ENCODE measurements at regions not wholly inside any gene's neighbourhood (a gene's known extent, or its start where the extent isn't known, plus 50 kb on each side); places are given as distances from the start of the nearest gene placed in this dataset.

DNA sequence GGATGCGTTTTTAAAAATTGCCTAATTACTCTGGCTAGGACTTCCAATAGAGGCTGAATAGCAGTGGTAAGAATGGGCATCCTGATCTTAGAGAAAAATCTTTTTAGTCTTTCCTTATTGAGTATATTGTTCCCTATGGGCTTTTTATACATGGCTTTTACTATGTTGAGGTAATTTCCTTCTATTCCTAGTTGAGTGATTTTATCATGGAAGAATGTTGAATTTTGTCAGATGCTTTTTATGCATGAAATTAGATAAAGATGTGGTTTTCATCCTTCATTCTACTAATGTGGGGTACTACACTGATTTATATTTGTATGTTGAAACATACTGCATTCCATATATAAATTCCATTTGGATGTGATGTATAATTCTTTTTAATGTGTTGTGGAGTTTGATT is 2673.8 kb downstream of the PCDH9 start:
- no peak overlapping the region for H3K4me3 ChIP-seq (ENCODE audit: control insufficient read depth, low read depth, low read length)
- TF ChIP-seq, protein P1, sequence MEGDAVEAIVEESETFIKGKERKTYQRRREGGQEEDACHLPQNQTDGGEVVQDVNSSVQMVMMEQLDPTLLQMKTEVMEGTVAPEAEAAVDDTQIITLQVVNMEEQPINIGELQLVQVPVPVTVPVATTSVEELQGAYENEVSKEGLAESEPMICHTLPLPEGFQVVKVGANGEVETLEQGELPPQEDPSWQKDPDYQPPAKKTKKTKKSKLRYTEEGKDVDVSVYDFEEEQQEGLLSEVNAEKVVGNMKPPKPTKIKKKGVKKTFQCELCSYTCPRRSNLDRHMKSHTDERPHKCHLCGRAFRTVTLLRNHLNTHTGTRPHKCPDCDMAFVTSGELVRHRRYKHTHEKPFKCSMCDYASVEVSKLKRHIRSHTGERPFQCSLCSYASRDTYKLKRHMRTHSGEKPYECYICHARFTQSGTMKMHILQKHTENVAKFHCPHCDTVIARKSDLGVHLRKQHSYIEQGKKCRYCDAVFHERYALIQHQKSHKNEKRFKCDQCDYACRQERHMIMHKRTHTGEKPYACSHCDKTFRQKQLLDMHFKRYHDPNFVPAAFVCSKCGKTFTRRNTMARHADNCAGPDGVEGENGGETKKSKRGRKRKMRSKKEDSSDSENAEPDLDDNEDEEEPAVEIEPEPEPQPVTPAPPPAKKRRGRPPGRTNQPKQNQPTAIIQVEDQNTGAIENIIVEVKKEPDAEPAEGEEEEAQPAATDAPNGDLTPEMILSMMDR (conservative IDR thresholded peaks at IDR 0.05; ENCODE audit: control insufficient read depth, insufficient read depth, low read depth, low read length) = no peak
- no peak for DNase-seq (ENCODE audit: low read depth)

DNA sequence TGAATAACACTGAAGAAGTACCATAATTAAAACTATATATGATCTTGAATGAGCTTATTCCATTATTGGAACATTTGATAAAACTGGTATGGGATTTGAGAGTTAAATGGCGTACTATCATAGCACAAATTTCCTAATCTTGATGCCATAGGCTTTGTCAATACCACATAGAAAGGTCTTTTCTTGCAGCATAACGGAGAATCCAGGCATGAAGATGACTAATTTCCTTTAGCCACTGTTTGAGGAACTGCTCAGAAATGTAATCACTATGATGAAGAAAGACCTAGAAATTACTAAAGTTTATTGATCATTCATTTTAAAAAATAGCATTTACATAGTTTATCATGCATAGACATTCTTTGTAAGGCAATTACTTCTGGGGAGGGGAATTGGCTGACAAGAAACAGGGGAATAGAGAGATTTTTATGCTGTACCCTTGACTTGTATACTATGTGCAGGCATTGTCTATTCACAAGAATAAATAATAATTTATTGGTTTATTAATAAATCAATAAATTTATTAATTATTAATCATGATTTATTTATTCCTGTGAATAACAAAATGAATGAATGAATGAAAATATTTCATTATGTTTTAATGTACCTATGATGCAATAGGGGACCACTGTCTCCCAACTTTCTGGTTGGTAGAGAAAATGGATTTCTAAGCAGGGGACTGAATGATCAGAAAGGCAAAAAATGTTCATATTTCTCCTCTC is 2676.6 kb downstream of the PCDH9 start:
- TF ChIP-seq, protein P1 (conservative IDR thresholded peaks at IDR 0.05; ENCODE audit: control insufficient read depth, insufficient read depth, low read depth, low read length) = no peak
- peak; percentile 30 for DNase-seq (ENCODE audit: low read depth)
- no peak overlapping the region for H3K4me3 ChIP-seq (ENCODE audit: control insufficient read depth, low read depth, low read length)

GRCh38 chr13:64551755-64552154 is 2678.4 kb downstream of the PCDH9 start:
- peak; percentile 89 for DNase-seq (ENCODE audit: low read depth)
- H3K4me3 ChIP-seq (ENCODE audit: control insufficient read depth, low read depth, low read length) = no peak overlapping the region
- TF ChIP-seq, protein P1 (conservative IDR thresholded peaks at IDR 0.05; ENCODE audit: control insufficient read depth, insufficient read depth, low read depth, low read length) = no peak

- DNase-seq (ENCODE audit: low read depth) = peak; percentile 22
- TF ChIP-seq, protein P1 (conservative IDR thresholded peaks at IDR 0.05; ENCODE audit: control insufficient read depth, insufficient read depth, low read depth, low read length) = no peak
- H3K4me3 ChIP-seq (ENCODE audit: control insufficient read depth, low read depth, low read length) = no peak overlapping the region
Observed at GRCh38 chr13:64546371-64546770, 2683.8 kb downstream of the PCDH9 start.

DNA sequence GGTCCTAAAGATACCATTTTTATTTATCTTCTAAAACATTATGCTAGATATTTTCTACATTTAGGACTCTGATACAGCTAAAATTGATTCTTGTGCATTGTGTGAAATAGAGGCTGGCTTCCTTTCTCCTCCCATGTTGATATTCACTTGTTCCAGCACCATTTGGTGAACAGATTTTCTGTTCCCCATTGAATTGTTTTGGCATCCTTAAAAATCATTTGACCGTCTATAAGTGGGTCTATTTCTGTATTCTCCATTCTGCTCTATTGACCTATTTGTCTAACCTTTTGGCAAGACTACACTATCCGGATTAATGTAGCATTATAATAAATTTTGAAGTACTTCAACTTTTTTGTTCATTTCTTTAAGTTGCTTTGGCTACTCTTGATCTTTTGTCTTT is 2689.2 kb downstream of the PCDH9 start:
- TF ChIP-seq, protein P1 (conservative IDR thresholded peaks at IDR 0.05; ENCODE audit: control insufficient read depth, insufficient read depth, low read depth, low read length) = no peak
- no peak overlapping the region for H3K4me3 ChIP-seq (ENCODE audit: control insufficient read depth, low read depth, low read length)
- DNase-seq (ENCODE audit: low read depth) = no peak

- no peak overlapping the region for H3K4me3 ChIP-seq (ENCODE audit: control insufficient read depth, low read depth, low read length)
- peak; percentile 5 for DNase-seq (ENCODE audit: low read depth)
- TF ChIP-seq, protein P1 (conservative IDR thresholded peaks at IDR 0.05; ENCODE audit: control insufficient read depth, insufficient read depth, low read depth, low read length) = no peak
Observed at GRCh38 chr13:64540468-64540867, 2689.7 kb downstream of the PCDH9 start.

All from fibroblast of mammary gland (primary cell).